ENCODE measurements at regions not wholly inside any gene's neighbourhood (a gene's known extent, or its start where the extent isn't known, plus 50 kb on each side); places are given as distances from the start of the nearest gene placed in this dataset.

GRCh38 chr5:66417781-66418180 is 178.4 kb upstream of the MAST4 start:
- no peak overlapping the region for H3K4me3 ChIP-seq (ENCODE audit: low read depth, low read length)
- no peak for TF ChIP-seq CTCF (IDR thresholded peaks at IDR 0.05; ENCODE audit: borderline replicate concordance, insufficient read depth, low read depth, low read length)

GRCh38 chr5:66423484-66423883 is 172.7 kb upstream of the MAST4 start:
- no peak for TF ChIP-seq CTCF (IDR thresholded peaks at IDR 0.05; ENCODE audit: borderline replicate concordance, insufficient read depth, low read depth, low read length)
- H3K4me3 ChIP-seq (ENCODE audit: low read depth, low read length): no peak overlapping the region

GRCh38 chr5:66425842-66426241 is 170.4 kb upstream of the MAST4 start:
- H3K4me3 ChIP-seq (ENCODE audit: low read depth, low read length): no peak overlapping the region
- TF ChIP-seq CTCF (IDR thresholded peaks at IDR 0.05; ENCODE audit: borderline replicate concordance, insufficient read depth, low read depth, low read length): no peak

- TF ChIP-seq CTCF (IDR thresholded peaks at IDR 0.05; ENCODE audit: borderline replicate concordance, insufficient read depth, low read depth, low read length): no peak
- H3K4me3 ChIP-seq (ENCODE audit: low read depth, low read length): no peak overlapping the region
Observed at GRCh38 chr5:66426259-66427138, 169.7 kb upstream of the MAST4 start.

GRCh38 chr5:66427139-66427442 is 169.1 kb upstream of the MAST4 start:
- no peak overlapping the region for H3K4me3 ChIP-seq (ENCODE audit: low read depth, low read length)
- TF ChIP-seq CTCF (IDR thresholded peaks at IDR 0.05; ENCODE audit: borderline replicate concordance, insufficient read depth, low read depth, low read length): no peak

- no peak overlapping the region for H3K4me3 ChIP-seq (ENCODE audit: low read depth, low read length)
- TF ChIP-seq CTCF (IDR thresholded peaks at IDR 0.05; ENCODE audit: borderline replicate concordance, insufficient read depth, low read depth, low read length): peak; percentile 65
Observed at GRCh38 chr5:66436721-66437120, 159.5 kb upstream of the MAST4 start.

GRCh38 chr5:66438087-66438486 is 158.1 kb upstream of the MAST4 start:
- no peak overlapping the region for H3K4me3 ChIP-seq (ENCODE audit: low read depth, low read length)
- TF ChIP-seq CTCF (IDR thresholded peaks at IDR 0.05; ENCODE audit: borderline replicate concordance, insufficient read depth, low read depth, low read length): no peak
